Caco-2 (cell line): ENCODE measurements at regions not wholly inside any gene's neighbourhood (a gene's known extent, or its start where the extent isn't known, plus 50 kb on each side); places are given as distances from the start of the nearest gene placed in this dataset.

Experiments used
- BruUV-seq: library from RNA; stranded (reverse); fragments of 400-500 nt; replicated peaks from 2 replicates; lab custom pipeline; 2021; lab: Mats Ljungman, UMichigan
- CTCF ChIA-PET: fragments of 300-600 bp; sonication (Branson Sonifier 250); formaldehyde crosslinking; loops from one replicate; lab custom pipeline; 2022; ENCODE audit warnings: antibody characterized with exemption; lab: Charles Lee
- POLR2A ChIA-PET: fragments of 300-600 bp; sonication (Branson Sonifier 250); formaldehyde crosslinking; loops from one replicate; lab custom pipeline; 2022; ENCODE audit warnings: antibody characterized with exemption; lab: Charles Lee
- DNase-seq, 2 experiments: peaks; one replicate each; pipeline versions ENCODE4 v3.0.0 to v3.0.0-alpha.2; 2020 to 2022
- H3K27me3 ChIP-seq: replicated peaks from 2 replicates; pipeline ENCODE4 v1.6.0; 2011; ENCODE audit warnings: low read length; ENCODE audit not compliant: control insufficient read depth, insufficient read depth
- H3K36me3 ChIP-seq: 2 replicates; pipeline ENCODE4 v1.5.1; 2011; ENCODE audit warnings: low read length; ENCODE audit not compliant: control insufficient read depth, insufficient read depth
- H3K4me1 ChIP-seq: fragments of 250-450 bp; sonication (Bioruptor Pico); 2 replicates; pipeline ENCODE4 v1.5.1; 2020; ENCODE audit warnings: mild to moderate bottlenecking
- H3K4me3 ChIP-seq: 2 replicates; pipeline ENCODE4 v1.5.1; 2011; ENCODE audit warnings: low read depth, mild to moderate bottlenecking, control low read depth, low read length
- H3K9me3 ChIP-seq: fragments of 250-450 bp; sonication (Bioruptor Pico); 2 replicates; pipeline ENCODE4 v1.5.1; 2020; ENCODE audit warnings: mild to moderate bottlenecking, moderate library complexity
- H3K27ac Mint-ChIP-seq: one replicate; pipeline ENCODE4 v1.8.0; 2022; ENCODE audit warnings: mixed read lengths; ENCODE audit not compliant: unreplicated experiment
- H3K27me3 Mint-ChIP-seq: one replicate; pipeline ENCODE4 v1.8.0; 2022; ENCODE audit warnings: mixed read lengths; ENCODE audit not compliant: insufficient read depth, unreplicated experiment
- H3K36me3 Mint-ChIP-seq: one replicate; pipeline ENCODE4 v1.8.0; 2022; ENCODE audit warnings: mild to moderate bottlenecking, mixed read lengths; ENCODE audit not compliant: insufficient read depth, unreplicated experiment
- H3K4me1 Mint-ChIP-seq: one replicate; pipeline ENCODE4 v1.8.0; 2022; ENCODE audit warnings: low read depth, mixed read lengths; ENCODE audit not compliant: unreplicated experiment
- H3K4me3 Mint-ChIP-seq: one replicate; pipeline ENCODE4 v1.8.0; 2022; ENCODE audit warnings: mild to moderate bottlenecking, moderate library complexity, mixed read lengths; ENCODE audit not compliant: unreplicated experiment
- H3K9me3 Mint-ChIP-seq: one replicate; pipeline ENCODE4 v1.8.0; 2022; ENCODE audit warnings: mixed read lengths; ENCODE audit not compliant: unreplicated experiment
- CTCF ChIP-seq, 2 experiments: fragments of 200-600 bp in 1 of 2; IDR thresholded peaks; 1 replicate in 1 of 2; 2 replicates in 1 of 2; pipeline versions ENCODE4 v1.5.1 to v1.8.0; 2011 to 2022; ENCODE audit warnings: antibody characterized with exemption in 1 of 2, control low read depth in 1 of 2, inconsistent platforms in 1 of 2, low read depth in 1 of 2, low read length in 1 of 2, mild to moderate bottlenecking in 1 of 2, moderate library complexity in 1 of 2; ENCODE audit not compliant: insufficient read depth in 1 of 2, severe bottlenecking in 1 of 2, unreplicated experiment in 1 of 2
- intact Hi-C: fragments of 100-400 bp; cut with micrococcal nuclease; formaldehyde crosslinking; loops from one replicate; pipeline ENCODE4 v1.10.0; 2022; ENCODE audit not compliant: unreplicated experiment

- ChIA-PET POLR2A (no interaction called here), CTCF (no interaction called here)
- no peaks in the 10 kb centered on the region for H3K4me1 ChIP-seq
- no peak overlapping the region for H3K4me3 ChIP-seq
- intact Hi-C loops = no loop called here
- Mint-ChIP-seq H3K27me3 (peaks cover 3% of the 10 kb centered on the region), H3K4me1 (no peaks in the 10 kb centered on the region), H3K36me3 (no peaks in the 10 kb centered on the region), H3K27ac (no peak overlapping the region), H3K4me3 (no peak overlapping the region), H3K9me3 (peaks cover 42% of the 10 kb centered on the region)
- H3K27me3 ChIP-seq = no peaks in the 10 kb centered on the region
- TF ChIP-seq CTCF (IDR thresholded peaks at IDR 0.05; ENCODE audit: insufficient read depth in 1 of 2, low read depth in 1 of 2, low read length in 1 of 2, severe bottlenecking in 1 of 2, unreplicated experiment in 1 of 2) = no peak
- DNase-seq = no peak
- peaks cover 18% of the 10 kb centered on the region for H3K9me3 ChIP-seq
- no peaks in the 10 kb centered on the region for H3K36me3 ChIP-seq
- no TSS peak for BruUV-seq
Observed at GRCh38 chr12:16103851-16104250, 173.6 kb downstream of the SLC15A5 start.

- intact Hi-C loops = no loop called here
- no peak for DNase-seq
- ChIA-PET POLR2A (no interaction called here), CTCF (no interaction called here)
- Mint-ChIP-seq H3K27ac (no peak overlapping the region), H3K9me3 (peaks cover 31% of the 10 kb centered on the region), H3K27me3 (no peaks in the 10 kb centered on the region), H3K4me3 (no peak overlapping the region), H3K36me3 (no peaks in the 10 kb centered on the region), H3K4me1 (no peaks in the 10 kb centered on the region)
- Histone ChIP-seq H3K27me3 (no peaks in the 10 kb centered on the region), H3K36me3 (no peaks in the 10 kb centered on the region), H3K9me3 (peaks cover 21% of the 10 kb centered on the region), H3K4me3 (no peak overlapping the region), H3K4me1 (no peaks in the 10 kb centered on the region)
- BruUV-seq = no TSS peak
- TF ChIP-seq CTCF (IDR thresholded peaks at IDR 0.05; ENCODE audit: insufficient read depth in 1 of 2, low read depth in 1 of 2, low read length in 1 of 2, severe bottlenecking in 1 of 2, unreplicated experiment in 1 of 2) = no peak
Observed at GRCh38 chr12:16100206-16100605, 177.3 kb downstream of the SLC15A5 start.

GRCh38 chr12:16096273-16096849 is 181.1 kb downstream of the SLC15A5 start:
- Mint-ChIP-seq H3K4me1 (no peaks in the 10 kb centered on the region), H3K27me3 (no peaks in the 10 kb centered on the region), H3K4me3 (no peak overlapping the region), H3K9me3 (peaks cover 17% of the 10 kb centered on the region), H3K27ac (no peak overlapping the region), H3K36me3 (no peaks in the 10 kb centered on the region)
- ChIA-PET CTCF (interaction anchor here (0.6 kb wide), 1 partner anchor 154 kb away, joined by 4 read pairs; no protein-coding TSS in a partner anchor), POLR2A (no interaction called here)
- no peak for TF ChIP-seq CTCF (IDR thresholded peaks at IDR 0.05; ENCODE audit: insufficient read depth in 1 of 2, low read depth in 1 of 2, low read length in 1 of 2, severe bottlenecking in 1 of 2, unreplicated experiment in 1 of 2)
- H3K9me3 ChIP-seq = 0 out of 2 replicates have a peak, but pooled peaks cover 3% of the 10 kb centered on the region
- H3K36me3 ChIP-seq = no peaks in the 10 kb centered on the region
- BruUV-seq = no TSS peak
- no peak overlapping the region for H3K4me3 ChIP-seq
- intact Hi-C loops = no loop called here
- H3K27me3 ChIP-seq = no peaks in the 10 kb centered on the region
- no peaks in the 10 kb centered on the region for H3K4me1 ChIP-seq
- DNase-seq = no peak
